Pancreas (tissue), 10 donors: ENCODE measurements at regions not wholly inside any gene's neighbourhood (a gene's known extent, or its start where the extent isn't known, plus 50 kb on each side); places are given as distances from the start of the nearest gene placed in this dataset.

Experiments
- ATAC-seq, 4 donors: fragments of 200-7000 bp; cut with Tn5 transposase; one replicate each; pipeline versions ENCODE4 v1.8.0 to v1.9.1; 2020; ENCODE audit warnings: mild to moderate bottlenecking in 4 of 4, moderate library complexity in 4 of 4
- DNase-seq, 6 donors: peaks; one replicate each; pipeline ENCODE4 v3.0.0-alpha.2; 2020
- FAIRE-seq: peaks from 2 replicates; lab custom pipeline; 2012; peaks lifted over from hg19 to GRCh38; lab: Jason Lieb, UNC
- H3K27ac ChIP-seq, 4 donors: fragments of 200-600 bp; sonication (generic); 1 replicate in 3 of 4; 2 replicates in 1 of 4; pipeline versions ENCODE4 v1.5.0 to v1.8.0; 2020
- H3K27me3 ChIP-seq, 4 donors: fragments of 200-600 bp; one replicate each; pipeline ENCODE4 v1.8.0; 2021
- H3K36me3 ChIP-seq, 3 donors: fragments of 200-600 bp; sonication (generic) in 1 of 3; one replicate each; pipeline versions ENCODE4 v1.5.0 to v1.8.0; 2020 to 2021
- H3K4me1 ChIP-seq, 3 donors: fragments of 200-600 bp; one replicate each; pipeline ENCODE4 v1.8.0; 2021
- H3K4me3 ChIP-seq, 4 donors: fragments of 200-600 bp; sonication (generic) in 2 of 4; one replicate each; pipeline versions ENCODE4 v1.5.0 to v1.8.0; 2020 to 2021
- H3K9me3 ChIP-seq, 4 donors: fragments of 200-600 bp; one replicate each; pipeline ENCODE4 v1.8.0; 2021
- CTCF ChIP-seq, 4 donors: fragments of 200-600 bp; sonication (generic) in 3 of 4; IDR thresholded peaks; one replicate each; pipeline versions ENCODE4 v1.5.0 to v1.8.0; 2021; ENCODE audit warnings: antibody characterized with exemption in 4 of 4
- WGBS, 2 donors: extraction: QIAGEN DNeasy Blood & Tissue Kit; methylation state at CpG; one replicate each; pipeline ENCODE4 v1.1.7; 2013; 5-methylcytosine and 5-hydroxymethylcytosine counted together
- intact Hi-C, 3 donors: fragments of 100-400 bp; cut with DNase I; formaldehyde crosslinking; loops; one replicate each; pipeline versions ENCODE4 v1.11.1 to v1.14.2; 2022
- donor health status: healthy with polysubstance abuse.
- donor health status: DM: no; HTN: no; CAD: no; lungs with moderate emphysema.
- donor health status: DM: no; HTN: no; CAD: no.
- donor health status: control.
- donor health status: control.
- donor health status: Bipolar disorder and iron deficiency.
- donor health status: DM: yes; HTN: yes; CAD: no.
- donor health status: DM: no; HTN: no; CAD: no.
- donor health status: DM: no; HTN: no; CAD: no.
- donor health status: DM: yes; HTN: yes; CAD: no.

GRCh38 chr15:39460748-39461147, 120.1 kb upstream of the THBS1 start:
- intact Hi-C loops: no loop called here
- Histone ChIP-seq H3K27me3 (no peaks in the 10 kb centered on the region), H3K27ac (no peak overlapping the region), H3K36me3 (no peaks in the 10 kb centered on the region), H3K4me1 (peaks cover 0 to 13% (median 0%) of the 10 kb centered on the region in 3 donors), H3K9me3 (no peaks in the 10 kb centered on the region), H3K4me3 (no peak overlapping the region)
- TF ChIP-seq CTCF (IDR thresholded peaks at IDR 0.05): no peak
- ATAC-seq (no peak), DNase-seq (no peak), FAIRE-seq (no peak)
- WGBS, 2 donors: 85 to 90% methylated on average over 7 of the region's 7 CpGs

DNA sequence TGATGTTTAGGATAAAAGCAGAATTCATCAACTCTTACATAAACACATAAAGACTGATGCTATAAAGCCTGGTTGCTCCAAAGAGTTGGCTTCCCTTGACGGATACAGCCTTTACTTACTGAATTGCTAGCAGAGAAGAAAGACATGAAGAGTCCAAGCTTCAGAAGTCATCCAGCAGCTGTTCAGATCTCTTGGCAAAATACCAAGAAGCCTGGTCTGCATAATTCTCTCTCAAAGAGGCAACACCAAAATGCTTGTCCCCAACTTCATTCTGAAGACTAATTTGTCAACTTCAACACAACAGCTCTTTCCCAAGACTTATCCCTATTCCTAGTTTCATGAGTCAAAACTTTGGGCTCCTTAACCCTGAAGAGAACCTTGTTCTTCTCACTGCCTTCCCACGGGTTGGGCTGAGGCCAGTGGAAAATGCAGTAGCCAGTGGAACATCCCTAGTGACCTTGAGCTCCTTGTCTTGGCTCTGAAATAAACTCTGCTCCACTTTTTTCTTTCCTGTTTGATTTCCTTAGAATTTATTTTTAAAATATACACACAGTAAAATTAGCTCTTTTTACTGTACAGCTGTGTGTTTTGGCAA, 119.2 kb upstream of the THBS1 start:
- intact Hi-C loops: no loop called here
- FAIRE-seq (no peak), ATAC-seq (peak; percentile 38 to 56 (median 48)), DNase-seq (peak in 4 of 6 donors; percentile 18 to 46 (median 35))
- Histone ChIP-seq H3K4me1 (peaks cover 0 to 5% (median 0%) of the 10 kb centered on the region in 3 donors), H3K4me3 (no peak overlapping the region), H3K36me3 (no peaks in the 10 kb centered on the region), H3K27ac (no peak overlapping the region), H3K27me3 (no peaks in the 10 kb centered on the region), H3K9me3 (no peaks in the 10 kb centered on the region)
- no peak for TF ChIP-seq CTCF (IDR thresholded peaks at IDR 0.05)
- WGBS, 2 donors: 55 to 58% methylated on average over 2 of the region's 2 CpGs

GRCh38 chr15:39462691-39463090, 118.2 kb upstream of the THBS1 start:
- WGBS, 2 donors: 90 to 100% methylated on average over 1 of the region's 1 CpG
- TF ChIP-seq CTCF (IDR thresholded peaks at IDR 0.05): no peak
- no peak for ATAC-seq
- no peak for DNase-seq
- no peaks in the 10 kb centered on the region for H3K27me3 ChIP-seq
- H3K9me3 ChIP-seq: no peaks in the 10 kb centered on the region
- H3K4me1 ChIP-seq: no peaks in the 10 kb centered on the region
- no peak overlapping the region for H3K4me3 ChIP-seq
- no peak overlapping the region for H3K27ac ChIP-seq
- H3K36me3 ChIP-seq: no peaks in the 10 kb centered on the region
- intact Hi-C loops: no loop called here
- FAIRE-seq: no peak

DNA sequence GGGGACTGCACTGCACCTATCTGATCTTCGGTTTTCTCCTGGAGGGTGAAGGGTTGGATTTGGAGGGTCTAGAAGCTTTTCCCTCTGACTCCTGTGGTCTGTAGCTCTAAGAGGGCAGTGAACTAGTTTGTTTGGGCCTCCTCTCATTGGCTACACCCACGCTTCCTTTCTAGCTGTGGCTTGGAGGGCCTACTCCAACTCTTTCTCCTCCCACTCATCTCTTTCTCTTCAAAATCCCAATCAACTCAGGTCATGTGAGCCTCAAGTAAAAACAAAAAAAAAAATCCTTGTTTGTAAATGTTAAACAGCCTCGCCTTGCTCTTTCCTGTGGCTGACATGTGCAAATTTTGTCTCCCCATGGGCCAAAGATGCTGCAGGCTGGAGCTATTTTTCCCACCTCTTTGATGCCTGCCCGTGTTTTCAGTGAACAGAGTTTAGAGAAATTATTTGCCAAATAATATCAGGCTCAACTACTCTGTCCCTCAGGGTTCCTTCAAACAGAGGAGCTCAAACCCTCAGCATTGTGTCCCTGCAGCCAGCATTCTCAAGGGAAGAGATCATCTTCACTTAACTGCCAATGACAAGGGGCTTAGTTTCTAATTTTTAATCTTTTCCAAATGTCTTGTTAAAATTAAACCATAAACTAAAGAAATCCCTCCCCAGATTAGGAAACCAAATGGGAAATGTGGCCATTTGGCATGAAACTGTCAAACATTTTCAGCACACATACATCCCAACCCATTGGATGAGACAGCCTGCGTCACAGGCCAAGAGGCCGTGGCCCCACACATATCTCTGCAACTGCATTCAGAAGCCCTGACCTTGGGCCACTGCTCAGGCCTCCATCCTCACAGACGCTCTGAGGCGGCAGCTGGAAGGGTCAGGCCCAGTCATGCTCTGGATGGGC, 114.8 kb upstream of the THBS1 start:
- H3K4me3 ChIP-seq: no peak overlapping the region
- H3K27ac ChIP-seq: peak overlapping the region in 1 of 4 donors; percentile 9
- no peaks in the 10 kb centered on the region for H3K36me3 ChIP-seq
- FAIRE-seq: no peak
- ATAC-seq: peak in 3 of 4 donors; percentile 18 to 68 (median 48)
- no peaks in the 10 kb centered on the region for H3K4me1 ChIP-seq
- H3K9me3 ChIP-seq: no peaks in the 10 kb centered on the region
- no peaks in the 10 kb centered on the region for H3K27me3 ChIP-seq
- intact Hi-C loops: no loop called here
- 89 to 93% methylated on average over 8 of the region's 8 CpGs for WGBS, 2 donors
- DNase-seq: peak in 4 of 6 donors; percentile 21 to 43 (median 26)
- no peak for TF ChIP-seq CTCF (IDR thresholded peaks at IDR 0.05)
